HEK293 (cell line): ENCODE measurements at regions not wholly inside any gene's neighbourhood (a gene's known extent, or its start where the extent isn't known, plus 50 kb on each side); places are given as distances from the start of the nearest gene placed in this dataset.

Experiments used
- GLIS2 ChIP-seq: fragments of 450-650 bp; formaldehyde crosslinking; IDR thresholded peaks from 2 replicates; pipeline ENCODE4 v1.5.1; 2016; ENCODE audit warnings: missing biosample characterization, missing genetic modification characterization
- KLF9 ChIP-seq: fragments of 450-650 bp; formaldehyde crosslinking; IDR thresholded peaks from 2 replicates; pipeline ENCODE4 v1.5.1; 2016; ENCODE audit warnings: missing biosample characterization, missing genetic modification characterization, low read depth
- REPIN1 ChIP-seq: fragments of 450-650 bp; formaldehyde crosslinking; IDR thresholded peaks from 2 replicates; pipeline ENCODE4 v1.5.1; 2017; ENCODE audit warnings: missing biosample characterization, missing genetic modification characterization, low read depth
- SP2 ChIP-seq: fragments of 450-650 bp; formaldehyde crosslinking; IDR thresholded peaks from 2 replicates; pipeline ENCODE4 v1.5.1; 2016; ENCODE audit warnings: missing biosample characterization, missing genetic modification characterization
- ZBTB8A ChIP-seq: fragments of 450-650 bp; formaldehyde crosslinking; IDR thresholded peaks from 2 replicates; pipeline ENCODE4 v1.5.1; 2016; ENCODE audit warnings: missing biosample characterization, missing genetic modification characterization
- ZFP41 ChIP-seq: fragments of 450-650 bp; formaldehyde crosslinking; IDR thresholded peaks from 2 replicates; pipeline ENCODE4 v1.5.1; 2016; ENCODE audit warnings: missing biosample characterization, missing genetic modification characterization, borderline replicate concordance
- ZNF146 ChIP-seq: fragments of 450-650 bp; formaldehyde crosslinking; IDR thresholded peaks from 2 replicates; pipeline ENCODE4 v1.5.1; 2016; ENCODE audit warnings: missing biosample characterization, missing genetic modification characterization
- ZNF324 ChIP-seq: fragments of 450-650 bp; formaldehyde crosslinking; IDR thresholded peaks from 2 replicates; pipeline ENCODE4 v1.5.1; 2016; ENCODE audit warnings: missing biosample characterization, missing genetic modification characterization
- ZNF670 ChIP-seq: fragments of 450-650 bp; formaldehyde crosslinking; IDR thresholded peaks from 2 replicates; pipeline ENCODE4 v1.5.1; 2016; ENCODE audit warnings: missing biosample characterization, missing genetic modification characterization, low read depth
- ZNF747 ChIP-seq: fragments of 450-650 bp; formaldehyde crosslinking; IDR thresholded peaks from 2 replicates; pipeline ENCODE4 v1.5.1; 2016; ENCODE audit warnings: missing biosample characterization, missing genetic modification characterization
- TF ChIP-seq, protein P1 (sequence below): fragments of 450-650 bp; formaldehyde crosslinking; IDR thresholded peaks from 2 replicates; pipeline ENCODE4 v1.5.1; 2016; ENCODE audit warnings: missing biosample characterization, missing genetic modification characterization
- TF ChIP-seq, protein P2 (sequence below): fragments of 450-650 bp; formaldehyde crosslinking; IDR thresholded peaks from 2 replicates; pipeline ENCODE4 v1.5.1; 2016; ENCODE audit warnings: missing biosample characterization, missing genetic modification characterization
- TF ChIP-seq, protein P3 (sequence below): fragments of 450-650 bp; formaldehyde crosslinking; IDR thresholded peaks from 2 replicates; pipeline ENCODE4 v1.5.1; 2016; ENCODE audit warnings: missing biosample characterization, missing genetic modification characterization, low read depth

DNA sequence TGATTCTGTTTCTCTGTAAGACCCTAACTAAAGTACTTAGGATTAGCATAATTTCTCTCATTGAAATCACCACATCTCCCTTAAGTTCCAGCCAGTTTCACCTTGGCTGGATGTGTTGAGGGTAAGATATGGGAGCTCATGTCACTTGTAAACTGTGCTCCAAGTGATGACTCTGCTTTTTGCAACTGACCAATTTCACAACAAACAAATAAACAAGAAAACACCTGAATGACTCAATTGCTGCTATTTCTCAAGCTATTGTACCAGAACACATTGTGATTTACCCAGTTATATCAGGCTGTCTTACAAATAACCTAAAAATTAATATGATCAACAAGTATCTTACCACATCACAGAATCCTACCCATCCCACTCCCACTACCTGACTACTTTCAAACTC, 379.1 kb upstream of the KIF2A start:
- TF ChIP-seq ZNF146 (tag by site-specific recombination), result no peak
- TF ChIP-seq ZBTB8A (tag by site-specific recombination), result no peak
- TF ChIP-seq, protein P1, sequence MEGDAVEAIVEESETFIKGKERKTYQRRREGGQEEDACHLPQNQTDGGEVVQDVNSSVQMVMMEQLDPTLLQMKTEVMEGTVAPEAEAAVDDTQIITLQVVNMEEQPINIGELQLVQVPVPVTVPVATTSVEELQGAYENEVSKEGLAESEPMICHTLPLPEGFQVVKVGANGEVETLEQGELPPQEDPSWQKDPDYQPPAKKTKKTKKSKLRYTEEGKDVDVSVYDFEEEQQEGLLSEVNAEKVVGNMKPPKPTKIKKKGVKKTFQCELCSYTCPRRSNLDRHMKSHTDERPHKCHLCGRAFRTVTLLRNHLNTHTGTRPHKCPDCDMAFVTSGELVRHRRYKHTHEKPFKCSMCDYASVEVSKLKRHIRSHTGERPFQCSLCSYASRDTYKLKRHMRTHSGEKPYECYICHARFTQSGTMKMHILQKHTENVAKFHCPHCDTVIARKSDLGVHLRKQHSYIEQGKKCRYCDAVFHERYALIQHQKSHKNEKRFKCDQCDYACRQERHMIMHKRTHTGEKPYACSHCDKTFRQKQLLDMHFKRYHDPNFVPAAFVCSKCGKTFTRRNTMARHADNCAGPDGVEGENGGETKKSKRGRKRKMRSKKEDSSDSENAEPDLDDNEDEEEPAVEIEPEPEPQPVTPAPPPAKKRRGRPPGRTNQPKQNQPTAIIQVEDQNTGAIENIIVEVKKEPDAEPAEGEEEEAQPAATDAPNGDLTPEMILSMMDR, result no peak
- TF ChIP-seq ZNF324, result no peak
- TF ChIP-seq ZNF670 (tag by site-specific recombination), result no peak
- TF ChIP-seq SP2 (tag by site-specific recombination), result no peak
- TF ChIP-seq KLF9 (tag by site-specific recombination), result no peak
- TF ChIP-seq GLIS2 (tag by site-specific recombination), result no peak
- TF ChIP-seq, protein P2, sequence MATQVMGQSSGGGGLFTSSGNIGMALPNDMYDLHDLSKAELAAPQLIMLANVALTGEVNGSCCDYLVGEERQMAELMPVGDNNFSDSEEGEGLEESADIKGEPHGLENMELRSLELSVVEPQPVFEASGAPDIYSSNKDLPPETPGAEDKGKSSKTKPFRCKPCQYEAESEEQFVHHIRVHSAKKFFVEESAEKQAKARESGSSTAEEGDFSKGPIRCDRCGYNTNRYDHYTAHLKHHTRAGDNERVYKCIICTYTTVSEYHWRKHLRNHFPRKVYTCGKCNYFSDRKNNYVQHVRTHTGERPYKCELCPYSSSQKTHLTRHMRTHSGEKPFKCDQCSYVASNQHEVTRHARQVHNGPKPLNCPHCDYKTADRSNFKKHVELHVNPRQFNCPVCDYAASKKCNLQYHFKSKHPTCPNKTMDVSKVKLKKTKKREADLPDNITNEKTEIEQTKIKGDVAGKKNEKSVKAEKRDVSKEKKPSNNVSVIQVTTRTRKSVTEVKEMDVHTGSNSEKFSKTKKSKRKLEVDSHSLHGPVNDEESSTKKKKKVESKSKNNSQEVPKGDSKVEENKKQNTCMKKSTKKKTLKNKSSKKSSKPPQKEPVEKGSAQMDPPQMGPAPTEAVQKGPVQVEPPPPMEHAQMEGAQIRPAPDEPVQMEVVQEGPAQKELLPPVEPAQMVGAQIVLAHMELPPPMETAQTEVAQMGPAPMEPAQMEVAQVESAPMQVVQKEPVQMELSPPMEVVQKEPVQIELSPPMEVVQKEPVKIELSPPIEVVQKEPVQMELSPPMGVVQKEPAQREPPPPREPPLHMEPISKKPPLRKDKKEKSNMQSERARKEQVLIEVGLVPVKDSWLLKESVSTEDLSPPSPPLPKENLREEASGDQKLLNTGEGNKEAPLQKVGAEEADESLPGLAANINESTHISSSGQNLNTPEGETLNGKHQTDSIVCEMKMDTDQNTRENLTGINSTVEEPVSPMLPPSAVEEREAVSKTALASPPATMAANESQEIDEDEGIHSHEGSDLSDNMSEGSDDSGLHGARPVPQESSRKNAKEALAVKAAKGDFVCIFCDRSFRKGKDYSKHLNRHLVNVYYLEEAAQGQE (tag by site-specific recombination), result no peak
- TF ChIP-seq REPIN1 (tag by site-specific recombination), result no peak
- TF ChIP-seq ZFP41 (tag by site-specific recombination), result no peak
- TF ChIP-seq ZNF747, result no peak
- TF ChIP-seq, protein P3, sequence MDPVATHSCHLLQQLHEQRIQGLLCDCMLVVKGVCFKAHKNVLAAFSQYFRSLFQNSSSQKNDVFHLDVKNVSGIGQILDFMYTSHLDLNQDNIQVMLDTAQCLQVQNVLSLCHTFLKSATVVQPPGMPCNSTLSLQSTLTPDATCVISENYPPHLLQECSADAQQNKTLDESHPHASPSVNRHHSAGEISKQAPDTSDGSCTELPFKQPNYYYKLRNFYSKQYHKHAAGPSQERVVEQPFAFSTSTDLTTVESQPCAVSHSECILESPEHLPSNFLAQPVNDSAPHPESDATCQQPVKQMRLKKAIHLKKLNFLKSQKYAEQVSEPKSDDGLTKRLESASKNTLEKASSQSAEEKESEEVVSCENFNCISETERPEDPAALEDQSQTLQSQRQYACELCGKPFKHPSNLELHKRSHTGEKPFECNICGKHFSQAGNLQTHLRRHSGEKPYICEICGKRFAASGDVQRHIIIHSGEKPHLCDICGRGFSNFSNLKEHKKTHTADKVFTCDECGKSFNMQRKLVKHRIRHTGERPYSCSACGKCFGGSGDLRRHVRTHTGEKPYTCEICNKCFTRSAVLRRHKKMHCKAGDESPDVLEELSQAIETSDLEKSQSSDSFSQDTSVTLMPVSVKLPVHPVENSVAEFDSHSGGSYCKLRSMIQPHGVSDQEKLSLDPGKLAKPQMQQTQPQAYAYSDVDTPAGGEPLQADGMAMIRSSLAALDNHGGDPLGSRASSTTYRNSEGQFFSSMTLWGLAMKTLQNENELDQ (tag by site-specific recombination), result no peak
